NCI-H82 (cell line): ENCODE measurements at regions not wholly inside any gene's neighbourhood (a gene's known extent, or its start where the extent isn't known, plus 50 kb on each side); places are given as distances from the start of the nearest gene placed in this dataset.
A peak's percentile ranks its signal among the peaks of the same experiment; 100 is the strongest.
"Not testable (repeated sequence)": the region's sequence is repeated elsewhere in the genome, so short reads cannot be mapped to it uniquely, and the experiment has no call there.

Source experiments
- DNase-seq: peaks from one replicate; lab custom pipeline; 2025; lab: John Stamatoyannopoulos, UW

DNA sequence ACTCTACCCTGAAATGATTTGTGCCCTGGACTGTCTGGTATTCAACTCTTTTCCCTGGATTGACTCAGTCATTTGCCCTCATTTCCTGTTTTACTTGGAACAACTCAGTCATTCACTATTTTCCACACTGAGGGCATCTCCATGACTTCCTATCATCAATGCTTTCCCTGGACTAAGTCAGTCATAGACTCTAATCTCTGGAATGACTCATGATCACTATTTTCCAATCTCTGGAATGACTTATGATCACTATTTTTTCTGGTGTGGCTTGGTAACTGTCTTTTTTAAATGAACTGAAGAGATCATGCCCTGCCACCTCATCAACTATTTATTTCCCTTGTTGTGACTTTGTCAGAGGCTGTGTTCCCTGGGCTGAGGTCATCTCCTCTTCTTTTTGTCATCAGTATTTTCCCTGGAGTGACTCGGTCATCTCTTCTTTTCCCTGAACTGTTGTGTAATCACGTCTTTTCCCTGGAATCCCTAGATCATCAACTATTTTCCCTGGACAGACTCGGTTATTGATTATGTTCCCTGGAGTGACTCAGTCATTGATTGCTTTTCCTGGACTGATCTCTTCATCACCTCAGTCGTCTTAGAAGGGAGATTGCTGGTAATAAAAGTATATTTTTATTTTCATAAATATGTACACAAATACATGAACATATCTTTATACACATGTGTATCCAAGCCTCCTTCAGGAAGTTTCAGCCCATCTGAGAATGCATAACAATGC, 327.1 kb upstream of the VCX start:
- no peak for DNase-seq

DNA sequence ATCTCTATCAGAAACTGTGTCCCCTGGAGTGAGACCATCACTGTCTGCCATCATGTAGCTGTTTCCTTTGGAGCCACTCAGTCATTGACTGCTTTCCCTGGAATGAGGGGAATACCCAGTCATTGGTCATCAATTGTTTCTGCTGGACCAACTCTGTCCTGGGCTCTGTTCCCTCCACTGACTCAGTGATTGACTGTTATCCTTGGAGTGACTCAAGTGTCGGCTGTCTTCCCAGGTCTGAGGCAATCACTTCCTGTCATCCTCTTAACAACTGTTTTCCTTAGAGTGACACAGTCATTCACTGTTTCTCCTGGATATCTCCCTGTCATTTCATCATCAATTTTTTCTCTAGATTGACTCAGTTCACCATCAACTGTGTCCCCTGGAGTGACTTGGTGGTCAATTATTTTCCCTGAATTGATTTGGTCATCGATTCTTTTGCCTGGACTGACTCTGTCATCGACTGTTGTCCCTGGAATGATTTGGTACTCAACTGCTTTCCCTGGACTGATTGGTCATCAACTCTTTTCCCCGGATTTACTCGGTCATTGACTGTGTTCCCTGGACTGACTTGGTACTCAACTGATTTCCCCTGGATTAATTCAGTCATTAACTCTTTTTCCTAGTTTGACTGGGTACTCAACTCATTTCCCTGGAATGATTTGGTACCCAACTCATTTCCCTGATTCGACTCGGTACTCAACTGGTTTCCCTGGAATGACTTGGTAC, 327.9 kb upstream of the VCX start:
- no peak for DNase-seq

DNA sequence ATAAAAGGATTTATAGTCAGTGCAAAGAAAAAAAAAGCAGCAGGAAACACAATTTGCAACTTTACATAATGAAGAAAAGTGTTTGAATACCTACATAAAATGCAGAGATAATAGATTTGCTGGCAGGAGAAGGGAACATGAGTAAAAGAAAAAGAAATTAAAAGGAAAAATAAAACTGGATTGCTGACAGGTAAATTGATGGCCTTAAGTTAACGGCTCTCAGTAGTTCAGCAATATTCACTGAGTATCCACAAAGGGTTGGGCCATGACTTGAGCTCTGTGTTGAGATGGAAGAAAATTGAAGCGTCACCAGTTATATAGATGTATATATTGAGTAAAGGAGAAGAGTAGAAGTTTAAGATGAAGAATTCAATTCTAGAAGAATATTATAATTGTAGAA, 330.1 kb upstream of the VCX start:
- DNase-seq, result no peak

DNA sequence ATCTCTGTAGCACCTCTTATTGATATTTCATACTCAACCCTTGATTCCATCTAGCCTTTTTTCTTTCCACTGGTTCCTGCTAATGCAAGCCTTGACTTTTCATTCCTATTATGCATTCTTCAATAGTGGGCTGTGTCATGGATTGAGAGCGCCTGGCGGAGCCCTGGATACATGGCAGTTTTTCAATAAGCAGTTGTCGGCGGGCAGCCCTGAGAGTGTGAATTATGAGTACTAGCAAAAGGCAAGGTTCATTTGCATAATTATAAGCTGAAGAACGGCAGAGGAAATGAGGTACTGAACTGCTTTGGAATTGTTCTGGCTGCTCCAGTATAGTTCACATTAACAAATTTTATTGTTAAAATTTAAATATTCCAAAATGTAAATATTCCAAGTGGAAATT, 339.7 kb upstream of the VCX start:
- DNase-seq, result no peak

DNA sequence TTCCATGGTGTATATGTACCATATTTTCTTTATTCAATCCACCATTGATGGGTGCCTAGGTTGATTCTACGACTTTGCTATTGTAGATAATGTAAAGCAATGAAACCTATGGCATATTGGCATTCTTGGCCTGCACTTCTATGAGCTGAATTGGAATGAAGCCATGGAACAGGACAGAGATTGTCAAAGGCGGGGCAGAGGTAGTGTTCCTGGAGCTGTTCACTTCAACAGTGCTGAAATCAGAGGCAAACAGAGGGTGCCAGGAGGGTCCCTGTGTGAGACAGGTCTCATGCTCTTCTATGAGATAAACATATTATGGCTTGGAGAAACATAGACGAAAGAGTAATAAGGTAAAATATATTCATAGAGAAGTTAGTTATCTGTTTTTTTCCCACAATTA, 342.6 kb upstream of the VCX start:
- DNase-seq, result no peak

DNA sequence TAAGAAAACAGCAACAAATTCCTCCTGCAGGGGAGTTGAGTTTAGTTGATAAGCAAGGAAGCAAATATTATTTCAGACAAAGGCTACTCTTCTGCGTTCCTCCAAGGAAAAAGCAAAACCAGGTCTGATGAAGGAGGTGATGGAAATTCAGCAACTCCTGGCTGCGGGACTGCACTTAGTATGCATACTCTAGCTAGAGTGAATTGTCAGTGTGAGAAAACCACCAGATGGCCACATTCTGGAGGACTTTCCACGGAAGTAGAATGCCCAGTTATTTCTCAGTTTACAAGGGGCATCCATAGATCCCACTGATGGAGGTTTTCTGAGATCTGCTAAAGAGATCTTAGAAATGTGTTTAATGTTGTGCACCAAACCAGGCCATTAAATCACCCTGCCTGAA, 338.6 kb upstream of the PUDP start:
- no peak for DNase-seq

DNA sequence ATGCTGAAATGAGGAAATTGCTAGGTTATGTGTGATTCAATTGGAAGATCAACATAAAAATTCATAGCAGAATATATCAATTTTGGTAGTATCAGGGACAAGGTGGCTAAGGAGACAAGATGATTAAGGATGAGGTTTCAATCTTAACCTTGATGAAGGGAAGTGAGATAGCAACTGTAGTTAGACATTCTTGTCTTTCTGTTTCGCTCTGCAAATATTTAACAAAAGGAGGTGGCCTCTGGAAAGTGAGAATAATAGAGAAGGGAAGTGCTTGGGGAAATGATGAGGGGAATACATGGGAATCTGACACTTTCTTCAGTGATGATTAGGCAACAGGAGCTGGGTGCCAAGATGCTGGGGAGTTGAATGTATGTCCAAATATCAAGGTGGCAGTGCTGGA, 337.1 kb upstream of the PUDP start:
- no peak for DNase-seq

DNA sequence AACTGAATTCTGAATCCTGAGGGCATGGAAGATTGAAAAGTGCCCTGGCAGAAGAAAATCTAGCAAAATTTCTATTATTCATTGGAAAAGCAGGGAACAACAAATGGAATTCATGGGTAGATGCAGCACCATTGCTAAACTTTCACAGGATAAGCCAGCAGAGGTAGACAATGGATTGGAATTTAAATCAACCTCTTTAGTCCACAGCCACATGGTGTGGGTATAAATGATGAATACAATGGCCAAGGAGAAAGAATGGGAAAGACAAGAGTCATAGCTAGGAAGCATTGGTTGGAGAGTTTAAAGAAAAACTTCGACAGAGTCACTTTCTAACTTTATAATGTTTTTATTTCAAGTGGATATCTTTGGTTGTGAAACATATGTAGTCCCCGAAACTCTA, 332.8 kb upstream of the PUDP start:
- DNase-seq, result no peak

DNA sequence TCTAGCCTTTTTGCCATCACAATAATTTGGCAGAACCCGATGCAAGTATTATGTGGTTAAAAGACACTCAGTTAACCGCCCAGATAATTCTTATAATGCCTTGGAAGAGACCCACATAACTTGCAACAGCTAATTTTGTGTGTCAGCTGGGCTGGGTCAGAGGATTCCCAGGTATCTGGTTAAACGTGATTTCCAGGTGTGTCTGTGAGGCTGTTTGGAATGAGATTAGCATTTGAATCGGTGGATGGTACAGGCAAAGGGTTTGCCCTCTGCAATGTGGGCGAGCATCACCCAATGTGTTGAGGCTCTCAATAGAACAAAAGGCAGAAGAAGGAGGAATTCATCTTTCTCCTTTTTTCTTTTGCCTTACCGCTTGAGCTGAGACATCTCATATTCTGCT, 314.2 kb upstream of the PUDP start:
- no peak for DNase-seq

DNA sequence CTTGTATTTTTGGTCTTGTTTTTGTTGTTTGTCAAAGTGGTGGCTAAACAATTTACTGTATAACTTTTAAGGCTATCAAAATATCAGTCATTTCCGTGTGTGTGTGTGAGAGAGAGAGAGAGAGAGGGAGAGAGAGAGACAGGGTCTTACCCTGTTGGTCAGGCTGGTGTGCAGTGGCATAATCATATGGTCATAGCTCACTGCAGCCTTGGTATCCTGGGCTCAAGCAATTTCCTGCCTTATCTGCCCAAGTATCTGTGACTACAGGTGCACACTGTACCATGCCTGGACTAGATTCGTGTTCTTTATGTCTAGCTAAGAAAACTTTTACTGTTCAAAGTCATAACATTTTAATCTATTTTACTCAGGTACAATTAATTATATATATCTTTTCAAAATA, 313.1 kb upstream of the PUDP start:
- DNase-seq, result not testable (repeated sequence)

DNA sequence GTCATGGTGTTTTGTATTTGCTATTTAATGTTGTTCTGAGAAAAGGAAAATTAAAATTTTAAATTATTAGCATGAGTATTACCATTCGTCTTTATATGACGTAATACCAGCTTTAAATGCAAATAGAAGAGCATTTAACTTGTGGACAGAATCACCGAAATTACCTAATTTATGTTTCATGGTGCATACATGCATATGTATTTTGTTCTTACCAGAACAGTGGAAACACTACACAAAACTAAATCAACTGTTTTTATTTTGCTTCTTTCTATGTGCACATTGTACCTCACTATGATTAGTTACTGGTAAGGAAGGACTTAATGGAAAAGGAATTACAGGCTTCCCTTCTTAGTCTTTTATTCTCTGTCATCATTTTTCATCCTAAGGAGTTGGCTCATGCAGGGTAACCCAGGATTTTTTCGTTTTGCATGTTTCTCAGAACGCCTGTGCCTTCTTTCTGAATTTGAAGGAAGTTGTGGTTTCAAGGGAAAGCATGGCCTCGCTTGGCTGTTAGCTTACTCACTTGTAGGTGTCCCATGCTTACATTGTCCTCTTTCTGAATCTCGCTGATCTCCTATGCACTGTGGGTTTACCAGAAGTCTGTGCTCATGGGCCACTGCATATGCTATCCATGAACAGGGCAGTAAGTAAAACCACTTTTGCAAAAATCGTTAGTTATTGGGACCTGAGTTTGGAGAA, 300.0 kb upstream of the PUDP start:
- DNase-seq, result no peak

DNA sequence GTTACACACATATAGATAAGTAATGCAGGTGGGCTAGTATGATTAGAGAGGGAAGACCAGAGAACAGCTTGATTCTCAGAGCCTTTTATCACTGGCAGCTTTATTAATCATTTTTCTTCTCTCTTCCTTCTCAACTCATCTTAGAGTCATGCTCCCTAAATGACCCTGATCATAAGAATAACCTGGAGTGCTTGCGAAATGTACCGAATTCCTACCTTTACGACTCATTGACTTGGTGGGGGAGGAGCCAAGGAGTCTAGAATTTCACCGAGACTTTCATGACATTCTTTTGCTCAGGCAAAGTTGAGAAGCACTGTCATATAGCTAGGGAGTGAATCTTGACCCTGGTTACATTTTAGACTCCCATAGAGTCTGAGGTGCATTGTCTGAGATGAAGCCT, 298.9 kb upstream of the PUDP start:
- no peak for DNase-seq

DNA sequence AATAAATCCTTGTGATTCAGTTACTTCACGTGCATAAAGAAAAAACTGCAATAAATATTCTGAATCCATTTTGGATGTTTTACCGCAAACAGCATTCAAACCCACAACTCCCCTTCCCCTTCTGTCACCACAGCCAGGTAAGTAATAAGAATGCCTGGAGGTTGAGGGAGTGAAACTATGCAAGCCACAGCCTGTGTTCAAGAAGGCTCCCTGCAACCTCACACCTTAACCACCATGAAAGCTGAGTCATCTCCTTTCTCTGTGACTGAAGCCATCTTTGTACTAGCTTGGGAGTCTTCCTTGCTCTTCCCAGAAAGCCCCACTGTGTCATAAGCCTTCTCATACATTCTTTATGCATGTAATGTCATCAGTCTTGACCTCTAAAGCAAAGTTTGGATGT, 297.0 kb upstream of the PUDP start:
- no peak for DNase-seq

DNA sequence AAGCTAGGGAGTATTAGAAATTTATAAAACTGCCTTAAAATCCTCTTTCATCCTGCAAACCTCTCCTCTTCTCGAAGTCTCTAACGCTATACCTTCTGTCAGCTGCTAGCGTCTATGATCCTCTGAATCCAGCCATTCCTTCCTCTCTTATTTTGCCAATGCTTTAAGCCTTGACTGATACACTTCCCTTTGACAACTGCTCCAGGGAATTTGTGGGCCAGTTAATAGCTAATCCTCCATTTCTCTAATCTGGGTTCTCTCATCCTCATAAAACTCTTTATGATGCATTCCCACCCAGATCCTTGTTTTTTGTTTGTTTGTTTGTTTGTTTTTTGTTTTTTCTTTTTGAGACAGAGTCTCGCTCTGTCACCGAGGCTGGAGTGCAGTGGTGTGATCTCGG, 293.6 kb upstream of the PUDP start:
- peak; percentile 68 for DNase-seq

DNA sequence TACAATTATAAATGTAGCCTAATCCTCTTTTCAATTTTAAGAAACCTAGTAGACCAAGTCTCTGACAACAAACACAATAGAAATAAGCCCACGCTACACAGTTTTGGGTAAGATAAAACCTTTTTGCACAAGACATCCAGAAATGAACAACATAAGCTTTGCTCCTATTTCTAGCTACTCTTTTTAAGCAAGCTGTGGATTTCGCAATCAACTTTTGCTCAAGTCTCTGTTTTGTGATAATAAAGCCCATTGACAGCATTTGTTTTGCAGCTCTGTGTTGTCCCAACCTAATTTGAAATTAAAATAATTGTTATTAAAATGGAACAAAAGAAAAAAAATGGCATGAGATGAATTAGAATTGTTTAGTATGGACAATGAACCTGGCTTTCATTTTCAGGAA, 287.9 kb upstream of the PUDP start:
- no peak for DNase-seq

DNA sequence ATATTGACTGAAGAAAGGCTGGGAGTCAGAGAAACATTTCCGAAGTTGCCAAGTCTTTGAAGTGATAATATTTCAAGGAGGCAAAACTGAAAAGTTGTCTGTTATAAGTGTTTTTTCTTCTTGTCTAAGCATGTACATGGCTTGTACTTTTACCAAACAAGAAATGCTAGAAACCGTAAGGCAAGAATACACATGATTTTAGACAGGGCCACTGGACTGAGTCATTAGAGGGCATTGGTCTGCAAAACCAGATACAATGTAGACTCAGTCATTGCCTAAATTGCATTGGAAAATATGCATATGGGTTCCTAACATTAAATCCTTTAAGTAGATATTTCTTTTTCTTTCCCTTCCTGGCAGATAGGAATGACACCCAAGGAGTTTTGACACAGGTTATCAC, 284.9 kb upstream of the PUDP start:
- no peak for DNase-seq

DNA sequence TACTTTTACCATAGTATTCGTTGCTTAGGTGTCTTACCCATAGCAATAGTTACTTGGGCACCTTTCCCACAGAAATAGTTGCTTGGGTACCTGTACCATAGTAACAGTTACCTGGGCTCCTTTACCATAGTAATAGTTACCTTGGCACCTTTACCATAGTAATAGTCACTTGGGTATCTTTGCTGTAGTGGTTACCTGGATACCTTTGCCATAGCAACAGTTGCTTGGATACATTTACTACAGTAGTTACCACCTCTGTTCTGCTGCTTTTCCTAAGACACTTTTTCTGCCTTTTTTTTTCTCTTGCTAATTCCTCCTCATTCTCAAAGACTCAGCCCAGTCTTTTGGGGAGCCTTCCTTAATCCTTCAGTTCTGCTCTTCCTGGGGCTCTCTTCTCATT, 272.8 kb upstream of the PUDP start:
- no peak for DNase-seq

DNA sequence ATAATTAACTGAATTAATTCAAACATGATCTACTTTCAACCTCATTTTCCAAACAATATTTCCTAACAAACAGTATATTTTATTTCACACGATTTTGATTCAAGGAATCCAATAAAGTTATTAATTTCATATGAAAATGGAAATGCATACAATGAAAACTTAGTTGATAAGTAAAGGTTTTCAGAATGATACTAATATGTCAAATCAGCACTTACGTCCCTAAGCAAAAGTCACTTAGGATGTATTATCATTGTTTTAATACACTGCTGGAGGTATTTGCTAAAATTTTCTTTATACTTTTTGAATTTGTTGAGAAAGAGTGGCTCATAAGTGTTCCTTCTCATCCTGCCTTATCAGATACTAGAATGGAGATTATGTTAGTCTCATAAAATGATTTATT, 266.8 kb upstream of the PUDP start:
- no peak for DNase-seq

DNA sequence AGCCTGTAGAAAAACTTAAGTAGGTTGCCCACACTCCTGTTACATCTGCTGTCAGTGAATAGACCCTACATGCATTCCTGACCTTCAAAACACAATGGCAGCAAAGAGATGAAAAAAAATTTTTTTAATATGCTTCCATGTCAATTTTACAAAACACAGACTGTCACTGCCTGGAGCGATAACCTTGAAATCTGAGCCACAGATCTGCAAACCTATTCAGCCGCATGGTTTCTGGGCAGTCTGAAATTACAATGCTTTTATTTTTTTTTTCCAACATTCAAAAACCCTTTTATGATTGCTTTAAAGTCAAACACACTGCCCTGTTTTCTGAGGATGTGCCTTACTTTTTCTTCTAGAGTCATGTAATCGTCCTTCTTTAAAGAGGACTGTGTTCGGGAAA, 264.9 kb upstream of the PUDP start:
- DNase-seq, result no peak

DNA sequence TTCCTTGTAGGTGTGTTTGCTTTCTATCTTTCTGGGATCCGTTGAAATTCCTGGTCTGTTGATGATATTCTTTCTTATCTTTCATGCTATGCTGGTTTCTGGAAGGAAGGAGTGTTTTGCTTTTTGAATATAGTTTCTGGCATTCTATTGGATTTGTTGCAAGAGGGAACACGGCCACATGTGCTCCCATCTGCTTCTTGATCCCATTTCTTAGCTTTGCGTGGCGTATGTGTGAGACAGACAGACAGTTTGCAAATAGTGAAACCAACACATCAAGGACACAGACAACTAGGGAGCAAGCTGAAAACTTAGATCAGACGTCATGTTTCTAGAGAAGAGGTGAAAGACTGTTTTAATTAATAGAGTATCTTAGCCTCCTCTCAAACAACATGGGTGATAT, 261.9 kb upstream of the PUDP start:
- no peak for DNase-seq

DNA sequence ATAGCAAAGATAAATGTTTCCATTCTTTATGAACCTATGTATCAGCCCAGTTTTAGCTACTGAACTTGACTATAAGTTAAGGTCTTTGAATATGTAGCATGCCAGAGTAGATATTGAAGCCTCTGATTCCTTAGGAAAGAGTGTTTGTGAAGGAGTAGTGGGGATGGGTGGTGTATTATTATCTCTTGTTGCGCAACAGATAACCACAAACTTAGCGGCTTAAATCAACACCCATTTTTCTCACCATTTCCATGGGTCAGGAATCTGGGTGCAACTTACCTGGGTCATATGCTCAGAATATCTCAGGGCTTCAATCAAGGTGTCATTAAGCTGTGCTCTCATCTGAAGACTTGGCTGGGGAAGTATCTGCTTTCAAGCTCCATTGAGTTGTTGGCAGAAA, 251.4 kb upstream of the PUDP start:
- DNase-seq, result no peak

DNA sequence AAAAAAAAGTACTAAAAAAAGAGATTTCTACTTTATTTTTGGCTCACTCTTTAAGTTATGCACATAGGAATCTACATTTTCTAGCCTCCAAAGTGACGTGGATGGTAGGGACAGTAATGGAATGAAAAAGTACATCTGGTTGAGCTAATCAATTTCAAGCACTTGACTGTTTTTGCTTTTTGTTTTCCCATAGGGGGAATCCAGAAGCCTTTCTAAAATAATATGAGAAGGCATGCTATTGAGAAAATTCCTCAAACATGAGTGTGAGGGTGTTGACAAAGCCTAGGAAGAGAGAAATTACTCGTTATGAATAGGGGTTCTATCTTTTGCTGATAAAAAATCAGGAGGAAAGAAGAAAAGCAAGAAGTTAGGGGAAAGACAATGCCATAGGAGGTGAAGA, 242.5 kb upstream of the PUDP start:
- DNase-seq, result no peak

DNA sequence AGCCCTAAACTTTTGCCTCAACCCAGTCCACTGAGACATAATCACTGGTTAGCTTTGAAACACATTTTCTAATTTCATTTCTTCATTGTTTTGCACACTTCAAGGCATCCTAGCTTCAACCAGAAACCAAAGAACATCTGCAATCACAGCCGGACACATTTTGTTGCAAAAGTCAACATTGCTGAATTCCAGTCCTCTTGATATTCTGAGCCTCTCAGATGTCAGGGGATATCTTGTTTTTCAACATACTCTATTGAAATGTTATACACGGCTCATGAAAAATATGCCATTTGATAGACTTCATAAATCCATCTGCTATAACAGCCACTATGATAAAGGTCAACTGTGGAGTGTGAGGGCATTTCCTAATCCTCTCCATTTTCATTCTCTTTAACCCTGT, 241.6 kb upstream of the PUDP start:
- no peak for DNase-seq
